ENCODE measurements at regions not wholly inside any gene's neighbourhood (a gene's known extent, or its start where the extent isn't known, plus 50 kb on each side); places are given as distances from the start of the nearest gene placed in this dataset.

- TF ChIP-seq POLR2AphosphoS5 (IDR thresholded peaks at IDR 0.05; ENCODE audit: borderline replicate concordance, low read depth, low read length) (no peak), EZH2 (IDR thresholded peaks at IDR 0.05) (no peak), FOXP2 (optimal IDR thresholded peaks at IDR 0.05; ENCODE audit: control extremely low read depth, extremely low read length, insufficient read depth) (no peak)
Measured at GRCh38 chr3:82685761-82686160, 924.3 kb upstream of the GBE1 start.

All from SK-N-MC (cell line).